Erythroblast (primary cell): ENCODE measurements at regions not wholly inside any gene's neighbourhood (a gene's known extent, or its start where the extent isn't known, plus 50 kb on each side); places are given as distances from the start of the nearest gene placed in this dataset.

Experiments
- GATA1 ChIP-seq: IDR thresholded peaks from 2 replicates; pipeline ENCODE4 v1.6.1; 2011; ENCODE audit warnings: low read depth, mild to moderate bottlenecking, control low read depth, low read length, moderate library complexity
- POLR2A ChIP-seq: IDR thresholded peaks from 2 replicates; pipeline ENCODE4 v1.6.1; 2011; ENCODE audit warnings: mild to moderate bottlenecking, low read length

- no peak for TF ChIP-seq POLR2A
- TF ChIP-seq GATA1: no peak
Measured at GRCh38 chrX:39165773-39166172, 364.5 kb downstream of the MID1IP1 start.
